ENCODE measurements at regions not wholly inside any gene's neighbourhood (a gene's known extent, or its start where the extent isn't known, plus 50 kb on each side); places are given as distances from the start of the nearest gene placed in this dataset.
A peak's percentile ranks its signal among the peaks of the same experiment; 100 is the strongest.
"Not testable (repeated sequence)": the region's sequence is repeated elsewhere in the genome, so short reads cannot be mapped to it uniquely, and the experiment has no call there.

DNA sequence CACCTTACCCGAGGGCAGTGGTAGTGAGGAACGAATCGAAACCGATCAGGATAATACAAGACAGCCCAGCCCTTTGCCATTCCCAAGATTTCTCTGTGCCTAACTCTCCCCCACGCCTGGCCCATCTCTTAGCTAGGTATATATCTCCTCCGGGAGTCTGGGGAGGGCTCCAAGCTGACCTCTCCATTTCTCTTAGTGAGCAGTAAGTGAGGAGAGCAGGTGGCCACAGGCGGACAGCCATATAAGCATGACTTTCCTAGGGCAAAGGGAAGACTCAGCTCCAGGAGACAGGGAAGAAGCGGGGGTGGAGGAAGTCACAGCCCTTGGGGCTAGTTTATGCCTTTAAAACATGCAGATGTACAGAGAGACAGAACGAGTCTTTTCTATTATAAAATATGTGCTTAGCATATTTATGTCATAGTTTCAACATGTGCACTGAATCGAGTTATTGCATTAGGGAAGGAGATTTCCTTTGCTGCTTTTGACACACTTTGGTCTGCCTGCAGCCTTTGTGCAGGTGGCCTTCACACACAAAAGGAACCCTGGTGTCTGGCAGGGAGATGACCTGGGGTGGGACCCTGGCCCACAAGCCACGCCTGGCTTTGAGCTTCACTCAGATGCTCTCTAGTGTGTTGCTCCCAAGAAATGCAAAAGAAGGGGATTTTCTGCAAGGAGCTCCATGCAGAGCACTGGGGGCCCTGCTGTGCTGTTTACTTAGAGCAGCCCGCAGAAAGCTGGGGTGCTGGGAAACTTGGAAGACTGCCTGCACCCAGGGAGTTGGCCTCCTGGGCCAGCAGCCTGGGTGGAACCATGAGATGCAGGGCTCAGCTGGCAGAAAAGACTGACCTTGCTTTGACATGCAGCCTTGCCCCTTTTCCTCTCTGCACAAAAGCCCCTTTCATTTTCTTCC is 613.3 kb downstream of the BCOR start:
- DNase-seq: no peak

DNA sequence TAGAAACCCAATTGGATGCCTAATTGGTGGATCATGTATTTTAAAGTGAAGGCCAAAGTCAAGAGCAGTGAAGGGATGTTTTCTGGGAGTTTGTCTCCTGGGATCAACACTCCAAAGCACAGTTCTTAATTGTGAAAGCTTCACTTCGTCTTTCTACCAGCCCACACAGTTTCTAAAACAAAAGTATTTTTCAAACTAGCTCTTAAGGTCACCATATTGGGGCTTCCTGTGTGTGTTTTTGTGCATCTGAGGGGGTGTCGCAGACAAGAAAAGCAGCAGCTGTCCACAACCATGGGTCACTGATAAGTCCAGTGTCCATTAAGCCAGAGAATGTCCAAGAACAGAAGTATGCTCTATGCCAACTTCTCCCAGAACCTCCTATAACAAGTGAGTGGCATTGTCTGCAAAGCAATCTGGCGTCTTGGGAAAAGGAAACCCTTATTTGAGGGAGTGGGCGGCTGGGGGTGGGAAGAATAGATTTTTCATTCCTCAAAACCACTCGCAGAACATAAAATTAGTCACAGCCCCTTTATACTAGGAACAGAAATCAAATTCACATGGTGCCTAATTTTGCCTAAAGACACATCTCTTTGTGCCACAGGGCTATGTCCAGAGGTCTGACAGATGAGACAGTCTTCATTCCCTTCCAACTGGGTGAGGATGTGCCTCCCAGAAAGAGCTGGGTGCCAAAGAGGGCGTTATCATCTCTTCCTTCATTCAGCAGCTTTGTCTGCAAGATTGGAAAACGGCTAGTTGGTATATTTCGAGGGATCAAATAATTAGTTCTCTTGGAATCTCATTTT is 610.4 kb downstream of the BCOR start:
- no peak for DNase-seq

DNA sequence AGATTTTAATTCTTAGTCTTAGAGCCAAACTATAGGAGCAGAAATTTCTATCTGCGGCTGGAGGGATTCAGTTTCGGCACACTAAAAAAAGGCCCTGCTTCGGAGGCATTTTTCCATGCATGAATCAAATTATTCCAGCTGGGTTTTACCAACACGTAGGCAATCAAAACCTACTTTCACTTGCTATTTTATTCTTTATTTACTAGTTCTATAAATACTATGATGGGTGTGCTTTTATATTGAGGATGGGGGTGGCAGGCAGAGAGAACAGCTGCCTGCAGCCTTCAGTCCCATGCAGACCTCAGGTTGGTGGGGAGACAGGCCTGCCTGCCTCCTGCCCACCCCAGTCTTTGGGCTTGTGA is 609.8 kb downstream of the BCOR start:
- DNase-seq: no peak

DNA sequence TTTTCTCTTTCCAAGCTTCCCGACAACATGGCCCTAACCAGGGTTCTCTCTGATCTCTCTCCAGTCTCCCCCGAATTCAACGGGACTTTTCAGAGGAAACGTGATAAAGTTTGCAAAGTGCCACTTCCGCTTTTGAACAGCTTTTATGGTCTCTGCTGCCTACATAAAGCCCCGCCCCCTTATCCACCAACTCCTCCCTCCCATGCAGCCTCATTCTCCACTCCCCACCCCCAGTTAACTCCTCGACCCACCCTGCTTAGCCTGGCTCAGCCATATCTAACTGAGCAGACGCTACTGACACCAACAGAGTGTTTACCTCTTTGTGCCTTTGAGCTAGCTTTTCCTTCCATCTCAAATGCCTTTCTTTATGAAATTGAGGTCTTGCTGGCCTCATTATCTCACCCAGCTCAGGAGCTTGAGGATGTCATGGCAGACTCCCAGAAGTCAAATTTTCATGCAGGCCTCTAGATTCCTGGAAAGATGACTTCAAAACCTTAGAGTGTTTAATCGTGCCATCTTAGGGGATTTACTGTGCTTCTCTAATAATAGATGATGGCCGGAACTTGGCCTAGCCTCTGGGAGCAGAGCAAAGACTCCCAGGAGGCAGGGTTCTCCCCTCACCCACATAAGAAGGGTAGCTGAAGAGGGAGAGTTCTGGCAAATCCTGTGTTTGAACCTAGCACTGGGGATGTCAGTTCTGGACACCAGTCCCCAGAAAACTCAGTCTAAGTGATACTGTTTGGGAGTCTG is 606.0 kb downstream of the BCOR start:
- DNase-seq: peak; percentile 75 to 76

DNA sequence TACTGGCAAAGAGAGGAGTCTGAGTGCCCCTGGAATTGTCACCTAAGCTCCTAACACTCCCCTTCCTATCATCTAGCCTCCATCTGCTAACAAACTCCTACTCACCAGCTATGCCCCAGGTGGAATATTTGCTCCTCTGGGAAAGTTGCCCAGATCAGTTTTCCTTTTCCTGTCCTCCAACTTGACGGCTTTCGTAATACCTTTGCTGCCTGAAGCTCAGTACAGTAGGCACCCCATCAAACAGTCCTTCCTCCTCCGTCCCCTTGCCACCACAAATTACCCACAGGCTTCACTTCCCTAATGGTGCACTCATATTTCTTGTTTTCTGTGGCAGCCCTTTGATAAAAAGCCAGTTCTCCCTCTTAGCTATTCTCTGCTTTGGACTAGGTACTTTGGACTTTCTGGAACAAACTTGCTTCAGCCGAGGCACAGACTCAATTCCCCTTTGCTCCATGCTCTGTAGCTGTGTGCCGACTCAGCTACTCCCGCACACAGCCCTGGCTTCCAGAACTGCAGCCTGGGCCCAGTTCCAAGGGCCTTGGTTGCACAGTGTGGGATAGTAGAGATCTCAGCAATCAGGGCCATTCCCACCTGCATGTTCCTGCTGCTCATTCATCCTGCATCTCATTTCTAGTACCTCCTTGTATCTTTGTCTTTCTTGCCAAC is 605.1 kb downstream of the BCOR start:
- DNase-seq: peak; percentile 62 to 69

DNA sequence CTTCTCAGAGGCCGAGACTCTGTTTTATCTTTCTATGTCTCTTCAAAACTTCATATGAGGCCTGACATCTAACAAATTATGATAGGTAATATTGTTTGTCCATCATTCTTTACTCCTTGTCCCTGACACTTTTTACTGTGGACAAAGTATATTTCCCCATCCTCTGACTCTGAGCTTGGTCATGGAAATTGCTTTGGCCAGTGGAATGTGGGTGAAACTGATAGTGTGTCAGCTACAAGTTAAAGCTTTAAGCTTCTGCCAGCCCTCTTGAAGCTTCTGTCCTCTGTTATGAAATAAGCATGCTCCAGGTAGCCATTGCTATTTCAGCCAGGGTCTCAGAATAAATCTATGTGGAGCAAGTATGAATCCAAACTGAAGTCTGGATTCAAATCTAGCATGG is 604.6 kb downstream of the BCOR start:
- DNase-seq: no peak

DNA sequence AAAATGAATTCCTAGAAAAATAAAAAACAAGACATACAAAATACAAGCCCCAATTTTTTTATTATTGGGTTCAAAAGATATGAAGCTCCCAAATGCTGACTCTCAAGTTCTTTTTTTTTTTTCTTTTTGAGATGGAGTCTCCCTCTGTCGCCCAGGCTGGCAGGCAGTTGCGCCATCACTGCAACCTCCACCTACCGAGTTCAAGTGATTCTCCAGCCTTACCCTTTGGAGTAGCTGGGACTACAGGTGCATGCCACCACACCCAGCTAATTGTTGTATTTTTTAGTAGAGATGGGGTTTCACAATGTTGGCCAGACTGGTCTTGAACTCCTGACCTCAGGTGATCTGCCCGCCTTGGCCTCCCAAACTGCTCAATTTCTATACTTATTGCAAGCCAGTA is 600.6 kb downstream of the BCOR start:
- not testable (repeated sequence) for DNase-seq

DNA sequence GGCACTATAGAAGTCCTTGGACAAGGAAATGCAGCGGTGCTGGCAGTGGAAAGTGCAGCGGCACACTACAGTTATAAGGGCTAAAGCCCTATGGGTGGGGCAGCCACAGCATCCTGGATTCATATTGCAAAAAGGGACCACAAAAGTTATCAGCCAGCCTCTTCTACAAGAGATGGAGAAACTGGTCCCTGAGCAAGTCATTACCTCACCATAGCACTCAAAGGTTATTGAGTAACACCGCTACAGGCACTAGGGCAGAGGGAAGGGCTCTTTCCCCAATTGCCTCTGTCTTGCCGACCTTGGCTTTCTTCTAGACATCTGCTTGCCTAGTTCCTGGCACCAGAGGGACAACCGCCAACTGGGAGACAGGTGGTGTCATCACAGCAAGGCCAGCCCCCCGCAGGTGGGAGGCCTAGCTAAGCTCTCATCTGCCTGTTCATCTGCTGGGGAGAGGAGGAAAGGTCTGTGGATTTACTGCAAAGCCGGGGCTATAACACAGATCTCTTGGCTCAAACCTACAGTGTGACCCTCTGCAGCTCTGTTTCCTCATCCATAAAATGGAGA is 600.0 kb downstream of the BCOR start:
- no peak for DNase-seq

DNA sequence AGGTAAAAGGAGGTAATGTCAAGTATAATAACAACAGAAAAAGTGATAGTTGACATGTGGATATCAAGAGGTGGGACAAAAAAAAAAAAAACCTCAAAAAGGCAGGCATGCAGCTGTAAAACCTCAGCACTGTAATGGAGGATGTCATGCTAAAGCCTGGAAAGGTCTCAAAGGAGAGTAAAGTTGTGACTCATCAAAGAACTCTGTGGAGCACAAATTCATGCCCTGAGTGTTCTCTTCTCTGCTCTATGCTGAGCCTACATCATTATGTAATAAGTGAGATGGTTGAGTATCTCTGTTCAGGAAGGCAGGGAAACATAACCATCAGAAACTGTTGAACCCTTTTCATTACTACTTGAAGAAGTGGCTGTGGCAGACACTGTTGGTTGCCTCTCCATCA is 597.8 kb downstream of the BCOR start:
- no peak for DNase-seq

DNA sequence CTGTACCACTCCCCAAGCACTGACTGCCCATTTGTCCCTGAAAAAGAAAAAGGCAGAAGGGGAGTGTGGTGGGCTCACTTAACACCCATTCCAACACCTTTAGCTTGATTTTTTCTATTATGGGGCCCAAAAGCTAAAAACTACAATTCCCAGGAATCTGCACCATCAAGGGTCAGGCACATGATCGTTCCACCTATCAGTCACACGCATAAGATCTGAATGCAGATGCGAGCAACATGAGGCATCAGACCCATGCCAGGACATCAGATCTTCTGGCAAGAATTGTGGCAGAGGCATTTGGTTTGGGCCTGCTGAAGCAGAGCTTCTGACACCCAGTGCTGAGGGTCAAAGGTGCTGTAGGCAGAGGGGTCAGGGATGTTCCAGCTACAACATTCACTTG is 595.9 kb downstream of the BCOR start:
- no peak for DNase-seq

DNA sequence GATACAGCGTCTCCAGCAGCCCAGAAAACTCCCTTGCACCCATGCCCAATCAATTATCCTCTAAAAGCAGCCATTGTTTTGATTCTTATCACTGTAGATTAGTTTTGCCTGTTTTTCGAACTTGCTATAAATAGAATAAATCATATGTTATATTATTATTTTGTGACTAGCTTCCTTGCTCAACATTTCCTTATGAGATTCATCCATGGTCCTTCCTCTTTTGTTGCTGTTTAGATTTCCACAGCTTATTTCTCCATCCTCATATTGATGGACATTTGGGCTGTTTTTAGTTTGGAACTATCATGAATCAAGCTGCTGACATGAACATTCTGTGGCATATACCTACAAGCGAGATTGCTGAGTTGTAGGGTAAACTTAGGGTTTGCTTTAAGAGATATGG is 595.3 kb downstream of the BCOR start:
- DNase-seq: no peak

DNA sequence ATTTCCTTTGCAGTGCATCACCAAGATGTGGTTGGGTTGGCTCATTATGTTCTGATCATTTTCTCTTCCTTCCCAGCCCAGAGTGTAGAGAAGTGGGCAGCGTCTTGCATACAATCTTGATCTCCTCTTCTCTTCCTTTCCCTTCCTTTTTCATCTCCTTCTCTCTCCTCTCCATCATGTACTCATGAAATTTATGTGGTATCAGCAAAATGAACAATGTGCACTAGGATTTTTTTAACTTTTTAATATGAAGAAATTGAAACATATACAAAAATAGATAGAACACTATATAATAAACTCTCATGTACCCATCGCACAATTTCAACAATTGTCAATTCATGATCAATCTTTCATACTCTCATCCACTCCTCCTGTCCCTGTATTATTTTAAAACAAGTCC is 593.5 kb downstream of the BCOR start:
- no peak for DNase-seq

DNA sequence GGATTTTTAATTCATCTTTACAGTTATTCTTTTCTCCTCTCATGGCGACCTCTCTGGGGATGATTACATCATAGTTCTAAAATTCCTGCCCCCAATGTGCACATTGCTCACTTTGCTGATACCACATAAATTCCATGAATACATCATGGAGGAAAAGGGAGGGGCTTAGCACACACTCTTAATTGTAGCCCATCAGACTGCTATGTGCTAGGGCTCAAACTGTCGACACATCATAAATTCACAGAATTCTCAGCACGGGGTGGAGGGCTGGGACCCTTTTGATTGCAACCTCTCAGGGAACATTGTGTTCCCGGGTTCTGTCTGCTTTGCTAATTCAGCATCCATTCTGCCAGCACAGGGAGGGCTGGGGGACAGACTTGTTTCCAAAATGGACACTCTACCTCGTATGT is 592.9 kb downstream of the BCOR start:
- DNase-seq: no peak

DNA sequence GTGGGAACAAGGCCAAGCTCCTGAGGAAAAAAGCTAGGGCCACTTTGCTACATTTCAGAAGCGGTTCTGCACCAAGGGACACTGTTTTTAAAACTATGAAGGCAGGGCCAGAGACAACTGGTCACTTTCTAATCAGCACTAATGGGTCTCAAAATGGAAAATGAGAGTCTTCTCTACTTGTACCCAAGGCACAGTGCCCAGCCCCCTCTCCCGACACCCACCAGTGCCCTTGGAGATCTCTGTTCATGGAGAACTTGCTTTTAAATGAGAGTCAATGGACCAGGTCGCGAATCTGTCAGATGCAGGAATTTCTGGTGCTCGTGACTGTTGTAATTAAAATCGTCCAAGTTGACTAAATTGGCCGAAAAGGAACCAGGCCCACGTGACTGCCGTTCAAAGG is 591.6 kb downstream of the BCOR start:
- no peak for DNase-seq

DNA sequence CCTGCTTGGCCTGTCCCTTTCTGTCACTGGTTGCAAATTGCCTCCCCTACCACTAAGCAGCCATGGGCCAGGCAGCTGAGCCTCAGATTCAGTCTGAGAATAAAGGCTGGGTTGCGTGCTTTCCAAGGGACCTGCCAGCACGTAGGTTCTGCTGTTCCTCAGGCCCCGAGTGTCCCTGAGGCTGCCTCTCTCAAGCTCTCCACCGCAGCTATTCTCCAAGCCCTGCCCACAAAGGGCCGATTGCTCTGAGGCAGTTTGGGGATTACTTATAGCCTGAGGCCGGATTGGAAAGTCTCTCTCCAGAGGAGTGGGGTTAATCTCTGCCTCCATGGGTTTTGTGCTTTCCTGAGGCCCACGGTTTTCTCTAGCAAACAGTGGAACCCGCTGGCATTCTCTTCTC is 590.7 kb downstream of the BCOR start:
- no peak for DNase-seq

DNA sequence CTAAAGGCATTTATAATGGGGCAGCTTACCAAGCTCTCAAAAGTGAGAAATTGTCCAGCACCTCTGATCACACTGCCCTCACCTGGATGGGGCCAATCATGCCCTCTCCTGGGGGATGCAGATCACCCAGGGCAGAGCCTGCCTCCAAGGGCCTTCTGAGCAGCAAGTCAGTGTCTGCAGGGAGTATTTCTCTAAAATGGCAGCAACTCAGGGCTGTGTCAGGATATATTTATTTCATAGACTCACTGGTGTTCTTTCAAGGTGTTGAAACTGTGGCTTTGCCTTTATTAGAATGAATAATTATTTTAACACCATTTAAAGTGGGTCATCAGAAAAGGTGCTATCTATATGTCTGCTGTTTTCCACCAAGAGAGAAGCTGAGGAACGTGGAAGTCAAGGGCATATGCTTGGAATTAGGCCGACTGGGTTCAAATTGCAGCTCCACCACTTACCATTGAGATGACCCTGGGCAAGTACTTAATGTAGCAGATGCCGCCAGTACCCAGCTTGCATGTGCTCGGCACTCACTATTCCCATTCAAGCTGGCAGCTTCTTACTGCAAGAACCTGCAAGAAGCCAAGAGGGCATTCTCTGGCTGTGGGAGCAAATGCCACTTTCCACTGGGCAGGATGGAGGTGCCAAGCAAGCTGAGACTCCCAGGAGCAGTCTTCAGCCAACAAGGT is 590.0 kb downstream of the BCOR start:
- no peak for DNase-seq

DNA sequence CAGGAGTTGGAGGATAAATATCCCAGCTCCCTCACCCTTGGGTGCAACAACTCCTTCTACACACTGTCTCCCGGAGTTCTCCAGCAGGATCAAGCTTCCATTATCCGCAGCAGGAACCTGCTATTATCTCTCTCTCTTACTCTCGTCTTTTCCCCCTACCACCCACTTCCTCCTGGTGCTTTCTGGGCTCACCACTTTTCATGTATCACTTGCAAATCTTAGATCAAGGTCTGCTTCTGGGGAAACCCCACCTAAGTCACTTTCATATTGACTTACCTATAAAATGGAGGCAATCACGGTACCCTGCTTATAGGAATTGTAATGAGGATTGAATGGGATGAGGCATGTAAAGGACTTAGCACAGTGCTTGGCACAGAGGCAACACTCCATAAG is 589.5 kb downstream of the BCOR start:
- no peak for DNase-seq

DNA sequence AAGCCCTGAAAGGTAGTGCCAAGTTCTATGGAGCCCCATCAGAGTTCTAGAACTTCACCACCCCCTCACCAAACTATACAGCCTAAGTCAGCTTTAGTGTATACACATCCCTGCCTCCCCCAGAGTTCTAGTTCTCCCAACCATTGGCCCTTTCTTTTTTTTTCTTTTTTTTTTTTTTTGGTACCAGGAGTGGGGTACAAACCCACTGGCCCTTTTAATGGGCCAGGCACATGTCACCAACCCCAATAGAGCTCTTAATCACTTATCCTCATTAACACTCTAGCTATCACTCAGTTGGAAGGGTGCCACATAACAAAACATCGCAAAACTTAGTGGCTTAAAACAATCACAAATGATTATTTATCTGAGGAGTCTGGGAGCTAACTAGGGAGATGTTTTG is 588.6 kb downstream of the BCOR start:
- DNase-seq: no peak

DNA sequence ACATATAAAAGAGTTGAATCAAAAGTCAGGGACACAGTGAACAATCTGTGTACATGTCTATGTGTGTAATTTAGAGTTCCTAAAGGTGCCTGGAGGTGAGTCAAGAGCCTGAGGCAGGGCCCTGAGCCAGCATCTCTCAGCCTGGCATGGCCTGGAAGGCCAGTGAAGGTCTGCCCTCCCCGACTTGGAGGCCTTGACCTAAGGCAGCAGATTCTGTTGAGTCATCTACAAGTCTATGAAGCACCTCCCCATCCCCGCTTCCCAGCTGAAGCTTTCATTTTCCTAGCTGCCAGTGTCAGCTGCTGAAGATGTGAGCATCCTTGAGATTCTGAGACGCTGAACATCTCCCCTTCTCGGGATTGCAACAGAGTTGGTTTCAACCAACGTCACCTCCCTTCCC is 583.9 kb downstream of the BCOR start:
- no peak for DNase-seq

DNA sequence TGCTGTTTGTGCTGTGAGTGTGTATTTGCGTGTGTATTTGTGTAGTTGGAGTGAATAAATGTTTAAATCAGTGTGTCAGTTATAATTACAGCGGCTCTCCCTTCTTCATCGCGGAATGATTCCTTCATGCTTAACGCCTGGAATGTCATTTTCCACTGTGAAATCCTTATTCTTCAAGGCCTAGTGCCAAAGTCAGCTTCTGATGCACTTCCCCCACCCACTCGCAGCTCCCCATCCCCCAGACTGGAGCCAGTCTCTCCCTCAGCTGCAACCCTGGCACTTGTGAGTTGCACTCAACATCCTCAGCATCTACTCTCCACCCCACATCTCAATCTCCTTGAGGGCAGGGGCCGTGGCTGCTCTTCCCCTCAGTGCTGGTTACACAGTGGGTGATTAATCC is 583.0 kb downstream of the BCOR start:
- DNase-seq: no peak

DNA sequence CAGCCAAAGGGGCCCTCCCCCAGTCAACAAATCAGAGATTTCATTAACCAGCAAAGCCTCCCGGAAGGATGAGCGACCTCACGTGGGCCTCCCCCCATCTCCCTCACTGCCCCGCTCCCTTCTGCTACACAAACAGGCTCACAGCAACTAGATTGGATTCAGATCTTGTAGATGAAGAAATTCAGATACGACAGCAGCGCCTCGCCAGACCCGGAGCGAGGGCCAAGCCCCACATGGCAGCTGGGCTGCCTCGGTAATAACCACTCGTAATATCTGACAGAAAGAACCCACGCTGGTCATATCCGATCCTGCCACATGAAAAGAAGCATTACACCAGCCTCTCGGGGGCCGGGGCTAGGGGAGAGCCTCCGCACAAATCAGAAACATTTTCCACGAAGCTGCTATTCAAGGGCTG is 581.3 kb downstream of the BCOR start:
- DNase-seq: no peak

DNA sequence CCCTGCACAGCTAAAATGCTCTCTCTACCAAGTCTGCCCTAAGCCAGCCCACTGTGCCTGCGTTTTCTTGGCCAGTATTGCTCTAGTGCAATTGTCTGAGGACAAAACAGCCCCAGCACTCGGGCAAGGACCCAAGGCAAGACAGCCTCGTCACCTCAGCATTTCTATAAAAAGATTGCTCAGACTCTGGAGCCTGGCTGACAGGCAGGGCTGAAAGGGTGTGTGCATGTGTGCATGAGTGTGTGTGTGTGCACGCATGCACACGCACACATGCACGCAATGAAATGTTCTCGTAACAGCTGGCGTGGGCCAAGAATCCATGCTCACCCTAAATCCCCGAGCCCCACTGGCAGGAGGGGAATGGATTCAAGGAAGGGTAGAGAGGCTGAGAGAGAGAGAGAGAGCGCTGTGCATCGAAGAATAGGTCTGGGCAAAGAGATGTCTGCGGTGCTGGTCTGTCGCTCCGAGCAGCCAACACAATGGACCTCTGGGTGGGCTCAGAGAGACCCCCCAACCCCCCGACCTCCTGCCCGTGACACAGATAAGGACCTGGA is 579.2 kb downstream of the BCOR start:
- DNase-seq: no peak
